ENCODE measurements at regions not wholly inside any gene's neighbourhood (a gene's known extent, or its start where the extent isn't known, plus 50 kb on each side); places are given as distances from the start of the nearest gene placed in this dataset.

- DNase-seq (no peak), ATAC-seq (no peak)
- no peaks in the 10 kb centered on the region for H3K36me3 ChIP-seq
- no peak overlapping the region for H3K27ac ChIP-seq
- no peaks in the 10 kb centered on the region for H3K9me3 ChIP-seq
- no peaks in the 10 kb centered on the region for H3K4me1 ChIP-seq
- H3K27me3 ChIP-seq: no peaks in the 10 kb centered on the region
- intact Hi-C loops (cut with DNase I): no loop called here
- H3K4me3 ChIP-seq: no peak overlapping the region
- no peak for TF ChIP-seq CTCF (IDR thresholded peaks at IDR 0.05)
Measured at GRCh38 chrX:45731448-45731847, 530.8 kb upstream of the DIPK2B start.

GRCh38 chrX:45727761-45728160, 527.1 kb upstream of the DIPK2B start:
- TF ChIP-seq CTCF (IDR thresholded peaks at IDR 0.05): no peak
- Histone ChIP-seq H3K27me3 (no peaks in the 10 kb centered on the region), H3K27ac (no peak overlapping the region), H3K4me3 (no peak overlapping the region), H3K36me3 (no peaks in the 10 kb centered on the region), H3K9me3 (no peaks in the 10 kb centered on the region), H3K4me1 (no peaks in the 10 kb centered on the region)
- DNase-seq (no peak), ATAC-seq (no peak)
- intact Hi-C loops (cut with DNase I): no loop called here

GRCh38 chrX:45722471-45722870, 521.8 kb upstream of the DIPK2B start:
- H3K9me3 ChIP-seq: no peaks in the 10 kb centered on the region
- no peaks in the 10 kb centered on the region for H3K36me3 ChIP-seq
- intact Hi-C loops (cut with DNase I): no loop called here
- no peaks in the 10 kb centered on the region for H3K27me3 ChIP-seq
- no peaks in the 10 kb centered on the region for H3K4me1 ChIP-seq
- no peak for TF ChIP-seq CTCF (IDR thresholded peaks at IDR 0.05)
- no peak overlapping the region for H3K4me3 ChIP-seq
- DNase-seq (no peak), ATAC-seq (no peak)
- no peak overlapping the region for H3K27ac ChIP-seq

- ATAC-seq: no peak
- no peak overlapping the region for H3K27ac ChIP-seq
Measured at GRCh38 chrX:45719751-45720501, 519.2 kb upstream of the DIPK2B start.

GRCh38 chrX:45718676-45719075, 518.0 kb upstream of the DIPK2B start:
- ATAC-seq (no peak), DNase-seq (no peak)
- H3K36me3 ChIP-seq: no peaks in the 10 kb centered on the region
- no peaks in the 10 kb centered on the region for H3K27me3 ChIP-seq
- intact Hi-C loops (cut with DNase I): no loop called here
- no peak overlapping the region for H3K27ac ChIP-seq
- H3K4me3 ChIP-seq: no peak overlapping the region
- H3K9me3 ChIP-seq: no peaks in the 10 kb centered on the region
- H3K4me1 ChIP-seq: no peaks in the 10 kb centered on the region
- no peak for TF ChIP-seq CTCF (IDR thresholded peaks at IDR 0.05)

More at GRCh38 chrX:45719751-45720501, 519.2 kb upstream of the DIPK2B start:
- Histone ChIP-seq H3K36me3 (no peaks in the 10 kb centered on the region), H3K9me3 (no peaks in the 10 kb centered on the region), H3K4me1 (no peaks in the 10 kb centered on the region), H3K27me3 (no peaks in the 10 kb centered on the region), H3K4me3 (no peak overlapping the region)
- no peak for TF ChIP-seq CTCF (IDR thresholded peaks at IDR 0.05)
- no peak for DNase-seq
- intact Hi-C loops (cut with DNase I): no loop called here

GRCh38 chrX:45716750-45717149, 516.1 kb upstream of the DIPK2B start:
- Histone ChIP-seq H3K27ac (no peak overlapping the region), H3K36me3 (no peaks in the 10 kb centered on the region), H3K4me3 (no peak overlapping the region), H3K27me3 (no peaks in the 10 kb centered on the region), H3K4me1 (no peaks in the 10 kb centered on the region), H3K9me3 (no peaks in the 10 kb centered on the region)
- TF ChIP-seq CTCF (IDR thresholded peaks at IDR 0.05): no peak
- ATAC-seq (no peak), DNase-seq (no peak)
- intact Hi-C loops (cut with DNase I): no loop called here

Data from upper lobe of right lung (tissue), 1 donor.